Ishikawa (cell line): ENCODE measurements at regions not wholly inside any gene's neighbourhood (a gene's known extent, or its start where the extent isn't known, plus 50 kb on each side); places are given as distances from the start of the nearest gene placed in this dataset.

Source experiments
- EGR1 ChIP-seq: IDR thresholded peaks from 2 replicates; pipeline ENCODE4 v1.6.1; 2012
- MAX ChIP-seq: IDR thresholded peaks from 2 replicates; pipeline ENCODE4 v1.6.1; 2012
- REST ChIP-seq: IDR thresholded peaks from 2 replicates; pipeline ENCODE4 v1.6.1; 2012; ENCODE audit warnings: low read depth, mild to moderate bottlenecking
- TAF1 ChIP-seq: IDR thresholded peaks from 2 replicates; pipeline ENCODE4 v1.6.1; 2012; ENCODE audit warnings: low read depth, mild to moderate bottlenecking
- TEAD4 ChIP-seq: IDR thresholded peaks from 2 replicates; pipeline ENCODE4 v1.6.1; 2012

GRCh38 chr13:81639984-81640582 lies 1299.2 kb upstream of the SPRY2 start:
- no peak for TF ChIP-seq TAF1
- peak; percentile 24; the same call in 1 of the 2 replicates for TF ChIP-seq TEAD4
- no peak for TF ChIP-seq REST
- no peak for TF ChIP-seq MAX
- TF ChIP-seq EGR1 = no peak
